Fibroblast of lung (primary cell): ENCODE measurements at regions not wholly inside any gene's neighbourhood (a gene's known extent, or its start where the extent isn't known, plus 50 kb on each side); places are given as distances from the start of the nearest gene placed in this dataset.

Source experiments
- EZH2 ChIP-seq: IDR thresholded peaks from 2 replicates; pipeline ENCODE4 v1.5.1; 2012; ENCODE audit warnings: low read length, control low read depth, mild to moderate bottlenecking; ENCODE audit errors: missing control alignments
- TF ChIP-seq, protein P1 (sequence below), 2 donors: IDR thresholded peaks in 1 of 2; conservative IDR thresholded peaks in 1 of 2; 1 replicate in 1 of 2; 2 replicates in 1 of 2; pipeline ENCODE4 v1.5.1; 2011 to 2012; ENCODE audit warnings: low read length in 2 of 2, control low read depth in 1 of 2, inconsistent platforms in 1 of 2, low read depth in 1 of 2, mild to moderate bottlenecking in 1 of 2

DNA sequence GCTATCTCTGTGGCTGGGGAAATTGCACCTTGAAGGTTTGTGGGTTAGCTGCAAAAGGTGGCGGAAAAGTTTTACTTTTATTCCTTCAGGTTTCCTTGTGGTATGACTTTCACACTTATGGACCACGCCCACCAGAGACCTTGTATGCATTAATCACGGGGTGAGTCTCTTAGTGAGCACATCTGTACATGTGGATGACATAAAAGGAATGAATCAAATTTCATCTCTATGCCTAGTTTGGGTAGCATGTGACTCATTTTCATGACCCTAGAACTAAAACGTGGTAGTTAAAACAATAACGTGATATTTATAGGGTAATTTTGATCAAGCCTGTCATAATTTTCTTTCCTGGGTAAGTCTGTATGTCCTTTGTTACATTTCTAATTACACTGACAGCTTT lies 141.7 kb downstream of the PDCD6IP start:
- TF ChIP-seq, protein P1, sequence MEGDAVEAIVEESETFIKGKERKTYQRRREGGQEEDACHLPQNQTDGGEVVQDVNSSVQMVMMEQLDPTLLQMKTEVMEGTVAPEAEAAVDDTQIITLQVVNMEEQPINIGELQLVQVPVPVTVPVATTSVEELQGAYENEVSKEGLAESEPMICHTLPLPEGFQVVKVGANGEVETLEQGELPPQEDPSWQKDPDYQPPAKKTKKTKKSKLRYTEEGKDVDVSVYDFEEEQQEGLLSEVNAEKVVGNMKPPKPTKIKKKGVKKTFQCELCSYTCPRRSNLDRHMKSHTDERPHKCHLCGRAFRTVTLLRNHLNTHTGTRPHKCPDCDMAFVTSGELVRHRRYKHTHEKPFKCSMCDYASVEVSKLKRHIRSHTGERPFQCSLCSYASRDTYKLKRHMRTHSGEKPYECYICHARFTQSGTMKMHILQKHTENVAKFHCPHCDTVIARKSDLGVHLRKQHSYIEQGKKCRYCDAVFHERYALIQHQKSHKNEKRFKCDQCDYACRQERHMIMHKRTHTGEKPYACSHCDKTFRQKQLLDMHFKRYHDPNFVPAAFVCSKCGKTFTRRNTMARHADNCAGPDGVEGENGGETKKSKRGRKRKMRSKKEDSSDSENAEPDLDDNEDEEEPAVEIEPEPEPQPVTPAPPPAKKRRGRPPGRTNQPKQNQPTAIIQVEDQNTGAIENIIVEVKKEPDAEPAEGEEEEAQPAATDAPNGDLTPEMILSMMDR (conservative IDR thresholded peaks at IDR 0.05 in 1 of 2, IDR thresholded peaks at IDR 0.05 in 1 of 2; ENCODE audit: low read depth in 1 of 2, low read length in 2 of 2) = no peak
- TF ChIP-seq EZH2 = no peak
